ENCODE measurements at regions not wholly inside any gene's neighbourhood (a gene's known extent, or its start where the extent isn't known, plus 50 kb on each side); places are given as distances from the start of the nearest gene placed in this dataset.

DNA sequence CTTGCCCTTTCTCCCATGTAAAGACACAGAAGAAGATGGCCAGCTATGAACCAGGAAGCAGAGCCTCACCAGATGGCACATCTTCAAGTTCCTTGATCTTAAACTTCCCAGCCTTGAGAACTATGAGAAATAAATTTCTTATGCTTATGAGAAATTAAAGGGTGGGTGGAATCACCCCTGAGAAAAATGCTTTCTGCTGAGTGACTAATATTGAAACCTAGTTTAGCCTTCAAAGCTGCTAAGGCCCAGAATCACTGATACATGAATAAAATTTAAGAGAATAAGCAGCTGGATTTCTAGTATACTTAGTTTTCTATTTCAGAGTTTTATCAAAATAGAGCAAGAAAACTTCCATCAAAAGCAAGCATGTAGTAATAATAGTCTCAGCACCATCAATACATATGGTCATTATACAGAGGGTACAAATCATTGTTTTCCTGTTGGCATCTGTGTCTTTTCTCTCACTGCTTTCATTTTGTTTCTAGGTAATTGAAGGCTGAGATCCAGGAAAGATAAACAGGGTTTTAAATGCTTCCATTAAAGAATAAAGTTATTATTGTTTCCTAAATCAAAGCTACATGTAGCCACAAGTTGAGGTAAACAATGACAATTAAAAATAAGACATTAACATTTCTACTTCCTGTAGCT, 53.3 kb upstream of the COL5A2 start:
- TF ChIP-seq, protein P1, sequence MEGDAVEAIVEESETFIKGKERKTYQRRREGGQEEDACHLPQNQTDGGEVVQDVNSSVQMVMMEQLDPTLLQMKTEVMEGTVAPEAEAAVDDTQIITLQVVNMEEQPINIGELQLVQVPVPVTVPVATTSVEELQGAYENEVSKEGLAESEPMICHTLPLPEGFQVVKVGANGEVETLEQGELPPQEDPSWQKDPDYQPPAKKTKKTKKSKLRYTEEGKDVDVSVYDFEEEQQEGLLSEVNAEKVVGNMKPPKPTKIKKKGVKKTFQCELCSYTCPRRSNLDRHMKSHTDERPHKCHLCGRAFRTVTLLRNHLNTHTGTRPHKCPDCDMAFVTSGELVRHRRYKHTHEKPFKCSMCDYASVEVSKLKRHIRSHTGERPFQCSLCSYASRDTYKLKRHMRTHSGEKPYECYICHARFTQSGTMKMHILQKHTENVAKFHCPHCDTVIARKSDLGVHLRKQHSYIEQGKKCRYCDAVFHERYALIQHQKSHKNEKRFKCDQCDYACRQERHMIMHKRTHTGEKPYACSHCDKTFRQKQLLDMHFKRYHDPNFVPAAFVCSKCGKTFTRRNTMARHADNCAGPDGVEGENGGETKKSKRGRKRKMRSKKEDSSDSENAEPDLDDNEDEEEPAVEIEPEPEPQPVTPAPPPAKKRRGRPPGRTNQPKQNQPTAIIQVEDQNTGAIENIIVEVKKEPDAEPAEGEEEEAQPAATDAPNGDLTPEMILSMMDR (IDR thresholded peaks at IDR 0.05) = no peak
- no peak for TF ChIP-seq POLR2AphosphoS5 (IDR thresholded peaks at IDR 0.05; ENCODE audit: insufficient read depth in 1 of 2, low read depth in 1 of 2)
